Endothelial cell of umbilical vein (primary cell): ENCODE measurements at regions not wholly inside any gene's neighbourhood (a gene's known extent, or its start where the extent isn't known, plus 50 kb on each side); places are given as distances from the start of the nearest gene placed in this dataset.

Experiments used
- CTCF ChIP-seq, 2 donors: IDR thresholded peaks; 1 replicate in 1 of 2; 2 replicates in 1 of 2; pipeline ENCODE4 v1.5.1; 2011; ENCODE audit warnings: low read length in 2 of 2, mild to moderate bottlenecking in 2 of 2, moderate library complexity in 2 of 2, control low read depth in 1 of 2, inconsistent platforms in 1 of 2, low read depth in 1 of 2; ENCODE audit not compliant: insufficient read depth in 1 of 2; ENCODE audit errors: extremely low read depth in 1 of 2
- EZH2 ChIP-seq: IDR thresholded peaks from 2 replicates; pipeline ENCODE4 v1.6.1; 2012; ENCODE audit warnings: borderline replicate concordance, low read depth, mild to moderate bottlenecking, moderate library complexity, low read length, inconsistent platforms; ENCODE audit not compliant: severe bottlenecking
- GATA2 ChIP-seq: IDR thresholded peaks from 2 replicates; pipeline ENCODE4 v1.7.0; 2011; ENCODE audit warnings: low read depth, mild to moderate bottlenecking, moderate library complexity, mixed read lengths, low read length; ENCODE audit not compliant: insufficient read length, insufficient read depth
- JUN ChIP-seq: IDR thresholded peaks from 2 replicates; pipeline ENCODE4 v1.6.1; 2011; ENCODE audit warnings: borderline replicate concordance, low read depth; ENCODE audit not compliant: insufficient read length, insufficient read depth
- MAX ChIP-seq: IDR thresholded peaks from 2 replicates; pipeline ENCODE4 v1.6.1; 2011; ENCODE audit not compliant: insufficient read depth, insufficient read length
- MYC ChIP-seq: IDR thresholded peaks from one replicate; pipeline ENCODE4 v1.6.1; 2011; ENCODE audit warnings: mild to moderate bottlenecking, low read depth, low read length
- POLR2A ChIP-seq: IDR thresholded peaks from 2 replicates; pipeline ENCODE4 v1.6.1; 2012; ENCODE audit warnings: low read depth, mild to moderate bottlenecking, control low read depth, low read length
- POLR2AphosphoS5 ChIP-seq: IDR thresholded peaks from 2 replicates; pipeline ENCODE4 v1.6.1; 2012; ENCODE audit warnings: low read depth, mild to moderate bottlenecking, control low read depth, low read length, moderate library complexity; ENCODE audit not compliant: insufficient read depth

- TF ChIP-seq CTCF (IDR thresholded peaks at IDR 0.05; ENCODE audit: extremely low read depth in 1 of 2, insufficient read depth in 1 of 2, low read depth in 1 of 2, low read length in 2 of 2), result no peak
- no peak for TF ChIP-seq GATA2
- TF ChIP-seq MYC, result no peak
- no peak for TF ChIP-seq POLR2AphosphoS5
- TF ChIP-seq MAX, result no peak
- TF ChIP-seq POLR2A, result no peak
- no peak for TF ChIP-seq EZH2
- TF ChIP-seq JUN, result no peak
Measured at GRCh38 chr15:96014939-96015338, 315.6 kb upstream of the NR2F2 start.
